HG03469 (cell line): ENCODE measurements at regions not wholly inside any gene's neighbourhood (a gene's known extent, or its start where the extent isn't known, plus 50 kb on each side); places are given as distances from the start of the nearest gene placed in this dataset.

Source experiments
- ATAC-seq: cut with Tn5 transposase; IDR thresholded peaks from one replicate; pipeline ENCODE4 v1.9.1; 2021; ENCODE audit warnings: mild to moderate bottlenecking, moderate library complexity, moderate number of reproducible peaks; ENCODE audit not compliant: unreplicated experiment

GRCh38 chr6:141700819-141701218 lies 431.9 kb upstream of the GJE1 start:
- ATAC-seq, result no peak

- peak; percentile 55 for ATAC-seq
Observed at GRCh38 chr6:141688916-141689315, 443.8 kb upstream of the GJE1 start.

- ATAC-seq, result no peak
Observed at GRCh38 chr6:141685416-141685815, 447.3 kb upstream of the GJE1 start.

GRCh38 chr6:141682391-141682790 lies 450.3 kb upstream of the GJE1 start:
- ATAC-seq, result no peak

- ATAC-seq, result peak; percentile 41
Observed at GRCh38 chr6:141677598-141678211, 455.0 kb upstream of the GJE1 start.

- no peak for ATAC-seq
Observed at GRCh38 chr6:141675957-141676356, 456.8 kb upstream of the GJE1 start.

- no peak for ATAC-seq
Observed at GRCh38 chr6:141669141-141669540, 463.6 kb upstream of the GJE1 start.

GRCh38 chr6:141667580-141668309 lies 465.0 kb upstream of the GJE1 start:
- no peak for ATAC-seq

- no peak for ATAC-seq
Observed at GRCh38 chr6:141666187-141666586, 466.5 kb upstream of the GJE1 start.

GRCh38 chr6:141664744-141665143 lies 468.0 kb upstream of the GJE1 start:
- no peak for ATAC-seq

GRCh38 chr6:141659582-141659981 lies 473.1 kb upstream of the GJE1 start:
- ATAC-seq, result no peak

GRCh38 chr6:141658696-141659095 lies 474.0 kb upstream of the GJE1 start:
- no peak for ATAC-seq

GRCh38 chr6:141657812-141658211 lies 474.9 kb upstream of the GJE1 start:
- ATAC-seq, result no peak

- ATAC-seq, result no peak
Observed at GRCh38 chr6:141653590-141653989, 479.1 kb upstream of the GJE1 start.

- no peak for ATAC-seq
Observed at GRCh38 chr6:141641951-141642350, 490.8 kb upstream of the GJE1 start.

- no peak for ATAC-seq
Observed at GRCh38 chr6:141641406-141641805, 491.3 kb upstream of the GJE1 start.

- ATAC-seq, result no peak
Observed at GRCh38 chr6:141635621-141636020, 497.1 kb upstream of the GJE1 start.

GRCh38 chr6:141634269-141634668 lies 498.5 kb upstream of the GJE1 start:
- no peak for ATAC-seq

GRCh38 chr6:141624301-141624700 lies 508.4 kb upstream of the GJE1 start:
- no peak for ATAC-seq

- ATAC-seq, result no peak
Observed at GRCh38 chr6:141618180-141618581, 514.5 kb upstream of the GJE1 start.

GRCh38 chr6:141610741-141611140 lies 522.0 kb upstream of the GJE1 start:
- ATAC-seq, result no peak

- no peak for ATAC-seq
Observed at GRCh38 chr6:141607956-141608355, 524.8 kb upstream of the GJE1 start.

GRCh38 chr6:141598487-141598886 lies 534.2 kb upstream of the GJE1 start:
- ATAC-seq, result no peak
